ENCODE measurements at regions not wholly inside any gene's neighbourhood (a gene's known extent, or its start where the extent isn't known, plus 50 kb on each side); places are given as distances from the start of the nearest gene placed in this dataset.

DNA sequence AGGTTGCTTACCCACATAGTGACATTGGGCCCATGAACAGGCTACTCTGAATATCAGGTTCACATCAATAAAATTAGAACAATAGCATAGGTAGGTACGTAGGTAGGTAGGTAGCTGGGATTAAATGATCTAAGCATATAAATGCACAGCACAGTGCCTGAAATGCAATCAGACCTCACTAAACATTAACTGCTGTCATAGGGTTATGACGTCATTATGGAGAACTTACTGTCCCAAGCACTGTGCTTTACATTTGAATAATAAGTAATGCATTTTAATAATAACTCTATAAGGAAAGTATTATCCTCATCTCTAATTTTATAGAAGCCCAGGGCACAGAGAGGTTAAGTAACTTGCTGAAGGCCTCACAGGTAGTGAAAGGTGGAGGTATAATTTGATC lies 112.5 kb downstream of the RPS24 start:
- Histone ChIP-seq H3K4me3 (ENCODE audit: insufficient read length, low read depth) (no peak overlapping the region), H3K4me1 (ENCODE audit: insufficient read depth, insufficient read length) (no peaks in the 10 kb centered on the region), H3K27me3 (ENCODE audit: insufficient read depth, insufficient read length) (no peaks in the 10 kb centered on the region), H3K9ac (ENCODE audit: insufficient read length, low read depth) (no peak overlapping the region), H3K36me3 (ENCODE audit: insufficient read depth, insufficient read length, low read length) (no peaks in the 10 kb centered on the region), H3K9me3 (ENCODE audit: insufficient read depth, low read length) (peaks cover 12% of the 10 kb centered on the region)
- TF ChIP-seq SUZ12 (IDR thresholded peaks at IDR 0.05; ENCODE audit: extremely low read depth, insufficient read depth, insufficient read length), result no peak
- TF ChIP-seq ZNF274 (IDR thresholded peaks at IDR 0.05; ENCODE audit: low read depth, low read length), result no peak
- TF ChIP-seq YY1 (IDR thresholded peaks at IDR 0.05; ENCODE audit: insufficient read depth, insufficient read length), result no peak
- DNase-seq (ENCODE audit: low read depth, low spot score), result no peak

DNA sequence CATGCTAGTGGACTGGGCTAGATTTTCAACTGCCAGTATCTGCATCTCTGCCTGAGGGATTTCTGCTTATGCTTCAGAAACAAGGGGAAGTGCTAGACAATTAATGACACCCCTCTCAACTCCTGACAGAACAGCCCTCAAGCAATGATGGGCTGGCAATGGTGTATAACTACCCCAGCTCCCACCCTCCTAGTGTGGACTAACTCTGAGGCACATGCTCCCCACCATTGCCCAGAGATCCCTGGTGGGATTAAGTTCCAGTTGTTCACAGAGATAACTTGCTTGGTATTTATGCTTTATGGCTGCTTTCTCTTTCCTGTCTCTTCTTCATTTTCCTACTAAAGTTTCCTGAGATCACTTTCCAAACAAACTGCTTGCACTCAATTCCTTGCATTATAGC lies 113.5 kb downstream of the RPS24 start:
- H3K27me3 ChIP-seq (ENCODE audit: insufficient read depth, insufficient read length), result no peaks in the 10 kb centered on the region
- TF ChIP-seq SUZ12 (IDR thresholded peaks at IDR 0.05; ENCODE audit: extremely low read depth, insufficient read depth, insufficient read length), result no peak
- TF ChIP-seq YY1 (IDR thresholded peaks at IDR 0.05; ENCODE audit: insufficient read depth, insufficient read length), result no peak
- TF ChIP-seq ZNF274 (IDR thresholded peaks at IDR 0.05; ENCODE audit: low read depth, low read length), result no peak
- no peak overlapping the region for H3K9ac ChIP-seq (ENCODE audit: insufficient read length, low read depth)
- DNase-seq (ENCODE audit: low read depth, low spot score), result no peak
- no peaks in the 10 kb centered on the region for H3K4me1 ChIP-seq (ENCODE audit: insufficient read depth, insufficient read length)
- no peaks in the 10 kb centered on the region for H3K36me3 ChIP-seq (ENCODE audit: insufficient read depth, insufficient read length, low read length)
- H3K4me3 ChIP-seq (ENCODE audit: insufficient read length, low read depth), result no peak overlapping the region
- peaks cover 4% of the 10 kb centered on the region; the same call in 1 of the 2 replicates for H3K9me3 ChIP-seq (ENCODE audit: insufficient read depth, low read length)

DNA sequence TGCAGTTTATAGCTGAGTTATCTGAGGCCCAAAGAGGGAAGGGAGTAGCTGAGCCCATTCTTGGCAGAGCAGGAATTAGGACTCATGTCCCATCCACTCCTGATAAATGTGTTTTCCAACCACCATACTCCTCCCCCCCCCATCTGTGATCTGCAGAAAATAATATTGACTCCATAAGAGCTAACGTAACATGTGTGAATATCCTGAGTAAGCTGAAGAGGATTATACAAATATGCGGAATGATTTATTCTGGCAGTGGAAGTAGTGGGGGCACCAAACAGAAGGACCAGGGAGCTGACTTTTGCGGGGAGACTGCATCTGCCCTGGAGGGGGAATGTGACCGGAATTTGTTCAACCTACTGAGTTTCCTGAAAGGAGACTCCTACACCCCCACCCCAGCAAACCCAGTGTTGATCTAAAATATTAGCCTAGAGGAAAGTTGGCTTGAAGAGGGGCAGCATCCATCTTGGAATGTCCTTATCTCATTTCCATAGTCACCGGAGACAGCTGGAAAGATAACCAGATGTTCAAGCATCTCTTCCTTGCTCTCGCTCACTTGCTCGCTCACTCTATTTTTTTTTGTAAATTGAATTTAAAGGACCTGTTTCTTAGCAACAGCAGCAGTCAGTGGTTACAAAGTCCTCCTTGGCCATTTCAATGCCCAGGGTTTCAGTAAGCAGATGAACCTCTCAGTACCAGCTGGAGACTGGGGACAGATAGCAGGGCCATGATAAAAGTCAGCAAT lies 114.7 kb downstream of the RPS24 start:
- no peaks in the 10 kb centered on the region for H3K27me3 ChIP-seq (ENCODE audit: insufficient read depth, insufficient read length)
- no peaks in the 10 kb centered on the region for H3K9me3 ChIP-seq (ENCODE audit: insufficient read depth, low read length)
- TF ChIP-seq ZNF274 (IDR thresholded peaks at IDR 0.05; ENCODE audit: low read depth, low read length) (no peak), SUZ12 (IDR thresholded peaks at IDR 0.05; ENCODE audit: extremely low read depth, insufficient read depth, insufficient read length) (no peak), YY1 (IDR thresholded peaks at IDR 0.05; ENCODE audit: insufficient read depth, insufficient read length) (no peak)
- DNase-seq (ENCODE audit: low read depth, low spot score), result no peak
- no peak overlapping the region for H3K4me3 ChIP-seq (ENCODE audit: insufficient read length, low read depth)
- H3K4me1 ChIP-seq (ENCODE audit: insufficient read depth, insufficient read length), result no peaks in the 10 kb centered on the region
- no peaks in the 10 kb centered on the region for H3K36me3 ChIP-seq (ENCODE audit: insufficient read depth, insufficient read length, low read length)
- H3K9ac ChIP-seq (ENCODE audit: insufficient read length, low read depth), result no peak overlapping the region

DNA sequence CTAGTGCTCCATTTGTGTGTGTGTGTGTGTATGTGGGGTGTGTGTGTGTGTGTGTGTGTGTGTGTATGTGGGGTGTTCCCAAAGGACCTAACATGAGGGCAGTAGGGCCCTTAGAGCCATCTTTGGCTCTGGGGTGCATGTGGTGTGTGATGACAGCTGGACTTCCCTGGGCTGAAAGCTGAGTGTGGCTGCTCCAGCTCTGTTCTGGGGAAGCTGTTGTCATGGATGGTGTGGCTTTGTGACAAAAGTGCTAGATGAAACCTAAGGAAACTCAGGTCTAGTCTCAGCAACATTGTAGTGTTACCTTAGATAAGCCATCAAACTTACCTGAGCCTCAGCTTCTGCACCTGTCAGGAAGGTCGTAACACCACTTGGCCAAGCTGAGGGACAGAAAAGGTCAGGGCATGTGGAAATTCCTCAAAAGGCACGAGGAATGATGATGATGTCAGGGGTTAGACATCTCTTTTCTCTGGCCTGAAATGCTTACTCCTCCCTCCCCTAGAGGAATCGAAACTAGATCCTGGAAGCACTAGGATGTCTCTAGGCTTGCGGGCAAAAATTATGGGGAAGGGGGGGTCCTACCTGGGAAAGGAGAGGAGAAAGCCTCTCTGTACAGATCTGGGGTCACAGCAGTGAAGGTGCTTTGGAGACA lies 115.4 kb downstream of the RPS24 start:
- Histone ChIP-seq H3K9me3 (ENCODE audit: insufficient read depth, low read length) (no peaks in the 10 kb centered on the region), H3K4me1 (ENCODE audit: insufficient read depth, insufficient read length) (no peaks in the 10 kb centered on the region), H3K36me3 (ENCODE audit: insufficient read depth, insufficient read length, low read length) (no peaks in the 10 kb centered on the region), H3K27me3 (ENCODE audit: insufficient read depth, insufficient read length) (no peaks in the 10 kb centered on the region), H3K4me3 (ENCODE audit: insufficient read length, low read depth) (no peak overlapping the region), H3K9ac (ENCODE audit: insufficient read length, low read depth) (no peak overlapping the region)
- TF ChIP-seq YY1 (IDR thresholded peaks at IDR 0.05; ENCODE audit: insufficient read depth, insufficient read length) (no peak), SUZ12 (IDR thresholded peaks at IDR 0.05; ENCODE audit: extremely low read depth, insufficient read depth, insufficient read length) (no peak), ZNF274 (IDR thresholded peaks at IDR 0.05; ENCODE audit: low read depth, low read length) (no peak)
- no peak for DNase-seq (ENCODE audit: low read depth, low spot score)

DNA sequence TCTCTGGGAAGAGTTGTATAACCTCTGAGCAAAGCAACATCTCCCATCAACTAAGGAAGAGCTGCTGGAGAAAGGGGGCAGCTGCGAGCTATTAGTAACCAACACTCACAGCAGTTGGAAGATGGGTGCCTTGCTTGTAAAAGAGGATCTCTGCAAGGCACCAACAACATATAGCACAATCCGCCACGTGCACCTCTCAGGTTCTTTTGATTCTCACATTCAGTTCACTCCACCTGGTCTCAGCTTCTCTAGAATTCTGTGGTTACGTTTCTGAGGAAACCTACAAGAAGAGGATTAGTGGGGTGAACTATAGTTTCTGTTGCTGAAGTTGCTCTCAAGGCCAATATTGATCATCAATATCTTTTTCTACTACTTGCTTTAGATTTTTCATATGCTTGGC lies 117.1 kb downstream of the RPS24 start:
- DNase-seq (ENCODE audit: low read depth, low spot score), result no peak
- Histone ChIP-seq H3K4me1 (ENCODE audit: insufficient read depth, insufficient read length) (no peaks in the 10 kb centered on the region), H3K27me3 (ENCODE audit: insufficient read depth, insufficient read length) (no peaks in the 10 kb centered on the region), H3K9ac (ENCODE audit: insufficient read length, low read depth) (no peak overlapping the region), H3K9me3 (ENCODE audit: insufficient read depth, low read length) (no peaks in the 10 kb centered on the region), H3K36me3 (ENCODE audit: insufficient read depth, insufficient read length, low read length) (no peaks in the 10 kb centered on the region), H3K4me3 (ENCODE audit: insufficient read length, low read depth) (no peak overlapping the region)
- TF ChIP-seq YY1 (IDR thresholded peaks at IDR 0.05; ENCODE audit: insufficient read depth, insufficient read length) (no peak), SUZ12 (IDR thresholded peaks at IDR 0.05; ENCODE audit: extremely low read depth, insufficient read depth, insufficient read length) (no peak), ZNF274 (IDR thresholded peaks at IDR 0.05; ENCODE audit: low read depth, low read length) (no peak)

DNA sequence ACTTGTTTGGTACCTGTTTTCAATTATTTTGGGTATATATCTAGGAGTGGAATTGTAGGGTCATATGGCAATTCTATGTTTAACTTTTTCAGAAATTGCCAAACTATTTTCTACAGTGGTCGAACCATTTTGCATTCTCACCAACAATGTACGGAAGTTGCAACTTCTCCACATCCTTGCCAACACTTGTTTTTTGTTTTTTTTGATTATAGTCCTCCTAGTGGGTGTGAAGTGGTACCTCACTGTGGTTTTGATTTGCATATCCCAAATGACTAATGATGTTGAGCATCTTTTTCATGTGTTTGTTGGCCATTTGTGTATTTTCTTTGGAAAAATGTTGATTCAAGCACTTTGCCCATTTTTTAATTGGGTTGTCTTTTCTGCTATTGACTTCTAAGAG lies 122.1 kb downstream of the RPS24 start:
- no peaks in the 10 kb centered on the region for H3K4me1 ChIP-seq (ENCODE audit: insufficient read depth, insufficient read length)
- TF ChIP-seq YY1 (IDR thresholded peaks at IDR 0.05; ENCODE audit: insufficient read depth, insufficient read length), result no peak
- no peak for TF ChIP-seq SUZ12 (IDR thresholded peaks at IDR 0.05; ENCODE audit: extremely low read depth, insufficient read depth, insufficient read length)
- no peaks in the 10 kb centered on the region for H3K27me3 ChIP-seq (ENCODE audit: insufficient read depth, insufficient read length)
- H3K9me3 ChIP-seq (ENCODE audit: insufficient read depth, low read length), result no peaks in the 10 kb centered on the region
- H3K4me3 ChIP-seq (ENCODE audit: insufficient read length, low read depth), result no peak overlapping the region
- DNase-seq (ENCODE audit: low read depth, low spot score), result no peak
- no peak overlapping the region for H3K9ac ChIP-seq (ENCODE audit: insufficient read length, low read depth)
- H3K36me3 ChIP-seq (ENCODE audit: insufficient read depth, insufficient read length, low read length), result no peaks in the 10 kb centered on the region

DNA sequence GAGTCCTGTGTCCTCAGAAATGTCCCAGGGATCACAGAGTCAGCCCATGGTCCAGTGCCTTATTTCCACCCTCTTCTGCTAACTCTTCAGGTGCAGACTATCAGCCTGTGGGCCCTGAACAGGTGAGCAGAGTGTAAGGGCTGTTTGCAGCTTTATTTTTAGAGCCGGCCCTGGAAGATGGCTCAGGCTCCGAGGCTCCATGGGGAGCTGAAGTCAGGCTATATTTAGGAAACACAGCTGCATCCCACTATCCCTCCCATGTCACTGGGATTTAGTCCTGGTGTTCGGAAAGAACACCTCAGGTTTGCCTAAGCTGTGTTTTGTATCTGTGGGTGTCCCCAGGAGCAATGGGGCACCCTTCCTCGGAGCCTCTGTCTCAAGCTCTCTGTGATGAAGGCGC lies 126.9 kb downstream of the RPS24 start:
- no peak for DNase-seq (ENCODE audit: low read depth, low spot score)
- Histone ChIP-seq H3K27me3 (ENCODE audit: insufficient read depth, insufficient read length) (no peaks in the 10 kb centered on the region), H3K9ac (ENCODE audit: insufficient read length, low read depth) (no peak overlapping the region), H3K4me3 (ENCODE audit: insufficient read length, low read depth) (no peak overlapping the region), H3K4me1 (ENCODE audit: insufficient read depth, insufficient read length) (no peaks in the 10 kb centered on the region), H3K36me3 (ENCODE audit: insufficient read depth, insufficient read length, low read length) (no peaks in the 10 kb centered on the region), H3K9me3 (ENCODE audit: insufficient read depth, low read length) (no peaks in the 10 kb centered on the region)
- TF ChIP-seq YY1 (IDR thresholded peaks at IDR 0.05; ENCODE audit: insufficient read depth, insufficient read length), result no peak
- no peak for TF ChIP-seq SUZ12 (IDR thresholded peaks at IDR 0.05; ENCODE audit: extremely low read depth, insufficient read depth, insufficient read length)
- TF ChIP-seq ZNF274 (IDR thresholded peaks at IDR 0.05; ENCODE audit: low read depth, low read length), result no peak
